GM18951 (cell line): ENCODE measurements at regions not wholly inside any gene's neighbourhood (a gene's known extent, or its start where the extent isn't known, plus 50 kb on each side); places are given as distances from the start of the nearest gene placed in this dataset.

Experiments
- POLR2A ChIP-seq: IDR thresholded peaks from 4 replicates; pipeline ENCODE4 v1.6.1; 2011; ENCODE audit warnings: mild to moderate bottlenecking; ENCODE audit not compliant: insufficient read length, insufficient read depth; ENCODE audit errors: extremely low read depth
- in situ Hi-C: fragments of 300-500 bp; cut with MboI; formaldehyde crosslinking; loops from one replicate; pipeline ENCODE4 v1.12.0; 2022; ENCODE audit warnings: low sequenced_read_pairs, mixed read lengths, inconsistent platforms; ENCODE audit not compliant: unreplicated experiment

- TF ChIP-seq POLR2A: peak; percentile 36
- in situ Hi-C loops: no loop called here
These were observed 51.3 kb upstream of the SLC1A4 start for GRCh38 chr2:64937687-64938491.

GRCh38 chr2:64938607-64939285 lies 50.5 kb upstream of the SLC1A4 start:
- TF ChIP-seq POLR2A: peak; percentile 4
- in situ Hi-C loops: no loop called here

GRCh38 chr2:64939332-64939917 lies 49.8 kb upstream of the SLC1A4 start:
- in situ Hi-C loops: no loop called here
- peak; percentile 36 for TF ChIP-seq POLR2A
